ENCODE measurements at regions not wholly inside any gene's neighbourhood (a gene's known extent, or its start where the extent isn't known, plus 50 kb on each side); places are given as distances from the start of the nearest gene placed in this dataset.
"Not testable (repeated sequence)": the region's sequence is repeated elsewhere in the genome, so short reads cannot be mapped to it uniquely, and the experiment has no call there.

GRCh38 chr14:37891500-37891899 lies 296.1 kb downstream of the TTC6 start:
- TF ChIP-seq CTCF (conservative IDR thresholded peaks at IDR 0.05; ENCODE audit: low read length); EZH2phosphoT487 (IDR thresholded peaks at IDR 0.05; ENCODE audit: borderline replicate concordance, low read depth, low read length): not testable (repeated sequence)
